Muscle of leg (tissue), 3 donors: ENCODE measurements at regions not wholly inside any gene's neighbourhood (a gene's known extent, or its start where the extent isn't known, plus 50 kb on each side); places are given as distances from the start of the nearest gene placed in this dataset.
A peak's percentile ranks its signal among the peaks of the same experiment; 100 is the strongest.

ENCODE experiments used
- DNase-seq: peaks from one replicate; pipeline ENCODE4 v3.0.0; 2013
- H3K27ac ChIP-seq: one replicate; pipeline ENCODE4 v1.5.1; 2013; ENCODE audit warnings: mild to moderate bottlenecking, low read length, control low read depth
- H3K27me3 ChIP-seq: one replicate; pipeline ENCODE4 v1.6.1; 2013; ENCODE audit warnings: low read length; ENCODE audit not compliant: control insufficient read depth, insufficient read depth
- H3K36me3 ChIP-seq: one replicate; pipeline ENCODE4 v1.6.1; 2013; ENCODE audit warnings: low read length; ENCODE audit not compliant: control insufficient read depth, insufficient read depth
- H3K4me1 ChIP-seq: one replicate; pipeline ENCODE4 v1.6.1; 2013; ENCODE audit warnings: low read length; ENCODE audit not compliant: control insufficient read depth, insufficient read depth
- H3K4me3 ChIP-seq: one replicate; pipeline ENCODE4 v1.5.1; 2013; ENCODE audit warnings: low read length, control low read depth
- H3K9me3 ChIP-seq: replicated peaks from 2 replicates; pipeline ENCODE4 v1.6.1; 2013; ENCODE audit warnings: low read depth, low read length; ENCODE audit not compliant: control insufficient read depth
- WGBS: methylation state at CpG from one replicate; pipeline ENCODE4 v1.1.5; 2013; ENCODE audit warnings: missing lambda C conversion rate; ENCODE audit not compliant: insufficient coverage; 5-methylcytosine and 5-hydroxymethylcytosine counted together

- DNase-seq: peak; percentile 37
- Histone ChIP-seq H3K4me3 (peak overlapping the region; percentile 50), H3K36me3 (no peaks in the 10 kb centered on the region), H3K27ac (no peak overlapping the region), H3K4me1 (peaks cover 13% of the 10 kb centered on the region), H3K27me3 (peaks cover 18% of the 10 kb centered on the region), H3K9me3 (no peaks in the 10 kb centered on the region)
- 17% methylated on average over 15 of the region's 35 CpGs for WGBS
These were observed 335.8 kb upstream of the THRB start for GRCh38 chr3:24830230-24831152.

GRCh38 chr3:24831221-24831620, 336.6 kb upstream of the THRB start:
- no CpG with 5 or more reads among the region's 6 CpGs for WGBS
- Histone ChIP-seq H3K4me3 (no peak overlapping the region), H3K27ac (no peak overlapping the region), H3K9me3 (no peaks in the 10 kb centered on the region), H3K27me3 (peaks cover 18% of the 10 kb centered on the region), H3K36me3 (no peaks in the 10 kb centered on the region), H3K4me1 (peaks cover 13% of the 10 kb centered on the region)
- no peak for DNase-seq

GRCh38 chr3:24832891-24833290, 338.2 kb upstream of the THRB start:
- 63% methylated on average over 4 of the region's 5 CpGs for WGBS
- Histone ChIP-seq H3K4me1 (peaks cover 13% of the 10 kb centered on the region), H3K9me3 (no peaks in the 10 kb centered on the region), H3K4me3 (no peak overlapping the region), H3K27me3 (peaks cover 18% of the 10 kb centered on the region), H3K27ac (no peak overlapping the region), H3K36me3 (no peaks in the 10 kb centered on the region)
- no peak for DNase-seq

GRCh38 chr3:24834442-24834841, 339.8 kb upstream of the THRB start:
- Histone ChIP-seq H3K36me3 (no peaks in the 10 kb centered on the region), H3K4me1 (peaks cover 8% of the 10 kb centered on the region), H3K9me3 (no peaks in the 10 kb centered on the region), H3K4me3 (no peak overlapping the region), H3K27me3 (peaks cover 12% of the 10 kb centered on the region), H3K27ac (no peak overlapping the region)
- no peak for DNase-seq
- WGBS: 60% methylated on average over 1 of the region's 4 CpGs

GRCh38 chr3:24835510-24835909, 340.9 kb upstream of the THRB start:
- Histone ChIP-seq H3K27me3 (peaks cover 2% of the 10 kb centered on the region), H3K36me3 (no peaks in the 10 kb centered on the region), H3K9me3 (no peaks in the 10 kb centered on the region), H3K4me3 (no peak overlapping the region), H3K27ac (no peak overlapping the region), H3K4me1 (peaks cover under 1% of the 10 kb centered on the region)
- no peak for DNase-seq
- WGBS: no CpG with 5 or more reads among the region's 4 CpGs

- H3K27ac ChIP-seq: no peak overlapping the region
- H3K4me3 ChIP-seq: no peak overlapping the region
- no peaks in the 10 kb centered on the region for H3K27me3 ChIP-seq
- WGBS: no CpG with 5 or more reads among the region's 3 CpGs
- no peak for DNase-seq
- no peaks in the 10 kb centered on the region for H3K4me1 ChIP-seq
- no peaks in the 10 kb centered on the region for H3K9me3 ChIP-seq
- no peaks in the 10 kb centered on the region for H3K36me3 ChIP-seq
These were observed 343.0 kb upstream of the THRB start for GRCh38 chr3:24837601-24838000.

GRCh38 chr3:24838533-24838932, 343.9 kb upstream of the THRB start:
- Histone ChIP-seq H3K9me3 (no peaks in the 10 kb centered on the region), H3K4me1 (no peaks in the 10 kb centered on the region), H3K27me3 (no peaks in the 10 kb centered on the region), H3K27ac (no peak overlapping the region), H3K36me3 (no peaks in the 10 kb centered on the region), H3K4me3 (no peak overlapping the region)
- DNase-seq: no peak

- Histone ChIP-seq H3K27me3 (no peaks in the 10 kb centered on the region), H3K36me3 (no peaks in the 10 kb centered on the region), H3K9me3 (no peaks in the 10 kb centered on the region), H3K27ac (no peak overlapping the region), H3K4me1 (no peaks in the 10 kb centered on the region), H3K4me3 (no peak overlapping the region)
- no peak for DNase-seq
- no CpG with 5 or more reads among the region's 2 CpGs for WGBS
These were observed 349.3 kb upstream of the THRB start for GRCh38 chr3:24843955-24844354.

- Histone ChIP-seq H3K27ac (no peak overlapping the region), H3K4me1 (no peaks in the 10 kb centered on the region), H3K27me3 (no peaks in the 10 kb centered on the region), H3K4me3 (no peak overlapping the region), H3K36me3 (no peaks in the 10 kb centered on the region), H3K9me3 (no peaks in the 10 kb centered on the region)
- WGBS: no CpG with 5 or more reads among the region's 3 CpGs
- no peak for DNase-seq
These were observed 351.0 kb upstream of the THRB start for GRCh38 chr3:24845524-24846155.

GRCh38 chr3:24846286-24846860, 351.7 kb upstream of the THRB start:
- H3K4me3 ChIP-seq: no peak overlapping the region
- no peaks in the 10 kb centered on the region for H3K9me3 ChIP-seq
- DNase-seq: peak; percentile 38
- WGBS: 22% methylated on average over 1 of the region's 1 CpG
- H3K27me3 ChIP-seq: no peaks in the 10 kb centered on the region
- H3K27ac ChIP-seq: no peak overlapping the region
- H3K4me1 ChIP-seq: no peaks in the 10 kb centered on the region
- no peaks in the 10 kb centered on the region for H3K36me3 ChIP-seq
